HL-60 (cell line): ENCODE measurements at regions not wholly inside any gene's neighbourhood (a gene's known extent, or its start where the extent isn't known, plus 50 kb on each side); places are given as distances from the start of the nearest gene placed in this dataset.

ENCODE experiments used
- CTCF ChIP-seq: IDR thresholded peaks from one replicate; pipeline ENCODE4 v1.5.1; 2011; ENCODE audit warnings: low read length, control low read depth, inconsistent platforms; ENCODE audit not compliant: insufficient read depth
- GABPA ChIP-seq: IDR thresholded peaks from 2 replicates; pipeline ENCODE4 v1.6.1; 2012; ENCODE audit warnings: low read depth
- POLR2AphosphoS5 ChIP-seq: IDR thresholded peaks from 2 replicates; pipeline ENCODE4 v1.6.1; 2012; ENCODE audit warnings: low read depth

DNA sequence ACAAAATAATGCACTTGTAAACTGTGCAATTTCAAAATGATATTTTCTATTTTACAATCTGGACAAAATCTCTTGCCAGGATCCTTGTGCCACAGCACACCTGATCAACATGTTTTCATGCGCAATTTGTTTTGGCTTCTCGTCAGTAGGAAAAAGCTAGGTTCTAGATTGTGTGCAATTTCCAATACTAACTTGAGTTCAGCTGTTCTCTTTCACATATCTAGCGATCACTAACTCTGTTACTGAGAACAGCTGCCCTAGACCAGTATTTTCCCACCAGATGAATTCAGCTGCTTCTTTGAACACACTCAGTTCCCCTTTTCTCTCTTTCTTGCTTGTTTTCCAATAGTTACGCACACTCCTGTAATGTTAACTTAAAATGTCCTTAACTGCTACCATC, 131.2 kb downstream of the MAGEB5 start:
- TF ChIP-seq CTCF (no peak), GABPA (no peak), POLR2AphosphoS5 (no peak)
